A549 (cell line): ENCODE measurements at regions not wholly inside any gene's neighbourhood (a gene's known extent, or its start where the extent isn't known, plus 50 kb on each side); places are given as distances from the start of the nearest gene placed in this dataset.

Experiments used
- BHLHE40 ChIP-seq: IDR thresholded peaks from 2 replicates; pipeline ENCODE4 v1.6.1; 2012; ENCODE audit warnings: low read depth, low read length, inconsistent platforms
- CTCF ChIP-seq: fragments of >200 bp; sonication (Bioruptor Twin); formaldehyde crosslinking; IDR thresholded peaks from 3 replicates; pipeline ENCODE4 v1.5.1; 2016
- ELK1 ChIP-seq: fragments of 150-350 bp; IDR thresholded peaks from 2 replicates; pipeline ENCODE4 v1.6.1; 2014; ENCODE audit warnings: low read depth, mild to moderate bottlenecking, low read length
- EP300 ChIP-seq, 2 experiments: fragments of >200 bp; sonication (Bioruptor Twin); formaldehyde crosslinking; IDR thresholded peaks; 2 replicates in 1 of 2; 3 replicates in 1 of 2; pipeline ENCODE4 v1.6.1; 2016 to 2017
- FOSB ChIP-seq: fragments of 250-450 bp; sonication (Bioruptor Pico); IDR thresholded peaks from 2 replicates; pipeline ENCODE4 v1.5.0; 2020; ENCODE audit warnings: mild to moderate bottlenecking, moderate library complexity
- JUN ChIP-seq, 2 experiments: fragments of >200 bp; sonication (Bioruptor Twin); formaldehyde crosslinking; IDR thresholded peaks; 2 replicates in 1 of 2; 3 replicates in 1 of 2; pipeline ENCODE4 v1.6.1; 2016 to 2017
- KDM1A ChIP-seq: fragments of 200-600 bp; sonication (generic); IDR thresholded peaks from 2 replicates; pipeline ENCODE4 v1.6.1; 2016; ENCODE audit warnings: low read depth, mild to moderate bottlenecking
- MAFK ChIP-seq: fragments of 450-650 bp; IDR thresholded peaks from 2 replicates; pipeline ENCODE4 v1.6.1; 2014; ENCODE audit not compliant: partially characterized antibody
- MYC ChIP-seq: IDR thresholded peaks from 2 replicates; pipeline ENCODE4 v1.6.1; 2012; ENCODE audit warnings: mild to moderate bottlenecking, inconsistent platforms, low read length, improper control_type of control experiment, borderline replicate concordance
- POLR2A ChIP-seq: IDR thresholded peaks from 2 replicates; pipeline ENCODE4 v1.6.1; 2012; ENCODE audit warnings: mild to moderate bottlenecking, low read length
- RAD21 ChIP-seq, 2 experiments: fragments of >200 bp in 1 of 2; sonication (Bioruptor Twin) in 1 of 2; formaldehyde crosslinking in 1 of 2; IDR thresholded peaks in 1 of 2; conservative IDR thresholded peaks in 1 of 2; 2 replicates in 1 of 2; 3 replicates in 1 of 2; pipeline ENCODE4 v1.6.1; 2012 to 2018; ENCODE audit warnings: inconsistent platforms in 1 of 2
- SMC3 ChIP-seq: fragments of >200 bp; sonication (Bioruptor Twin); formaldehyde crosslinking; IDR thresholded peaks from 3 replicates; pipeline ENCODE4 v1.6.1; 2018; ENCODE audit warnings: inconsistent platforms
- SREBF2 ChIP-seq: fragments of 450-650 bp; IDR thresholded peaks from 2 replicates; pipeline ENCODE4 v1.6.1; 2014; ENCODE audit warnings: mild to moderate bottlenecking, moderate library complexity
- ZFP36 ChIP-seq: fragments of 450-650 bp; IDR thresholded peaks from 2 replicates; pipeline ENCODE4 v1.6.1; 2014; ENCODE audit warnings: borderline replicate concordance; ENCODE audit not compliant: partially characterized antibody

GRCh38 chr16:85513649-85514048 is 99.5 kb upstream of the GSE1 start:
- TF ChIP-seq MAFK (no peak), POLR2A (no peak), ZFP36 (no peak), ELK1 (no peak), RAD21 (conservative IDR thresholded peaks at IDR 0.05 in 1 of 2, IDR thresholded peaks at IDR 0.05 in 1 of 2) (no peak), JUN (IDR thresholded peaks at IDR 0.05) (no peak), SREBF2 (no peak), EP300 (IDR thresholded peaks at IDR 0.05) (no peak), KDM1A (no peak), MYC (no peak), CTCF (no peak), FOSB (CRISPR knock-in tag) (no peak), SMC3 (no peak), BHLHE40 (no peak)
